Brain microvascular endothelial cell (primary cell): ENCODE measurements at regions not wholly inside any gene's neighbourhood (a gene's known extent, or its start where the extent isn't known, plus 50 kb on each side); places are given as distances from the start of the nearest gene placed in this dataset.

ENCODE experiments used
- DNase-seq: peaks from one replicate; pipeline ENCODE4 v3.0.0-alpha.2; 2020
- H3K27ac ChIP-seq: fragments of 250-450 bp; sonication (Bioruptor Pico); 2 replicates; pipeline ENCODE4 v1.5.1; 2020; ENCODE audit warnings: mild to moderate bottlenecking, moderate library complexity
- H3K27me3 ChIP-seq: fragments of 250-450 bp; sonication (Bioruptor Pico); replicated peaks from 2 replicates; pipeline ENCODE4 v1.5.1; 2020; ENCODE audit warnings: mild to moderate bottlenecking
- H3K36me3 ChIP-seq: fragments of 250-450 bp; sonication (Bioruptor Pico); replicated peaks from 2 replicates; pipeline ENCODE4 v1.5.1; 2020; ENCODE audit warnings: mild to moderate bottlenecking
- H3K4me3 ChIP-seq: 2 replicates; pipeline ENCODE4 v1.5.1; 2011; ENCODE audit warnings: low read depth, mild to moderate bottlenecking, control low read depth, low read length, moderate library complexity
- in situ Hi-C: cut with HindIII; loops from 2 replicates; pipeline ENCODE4 v1.10.0; 2017; ENCODE audit warnings: low sequenced_read_pairs, low pct_ligation_motif_present
- TF ChIP-seq, protein P1 (sequence below): IDR thresholded peaks from 2 replicates; pipeline ENCODE4 v1.5.1; 2011; ENCODE audit warnings: low read depth, mild to moderate bottlenecking, moderate library complexity, low read length, control low read depth, inconsistent platforms; ENCODE audit errors: missing control alignments

DNA sequence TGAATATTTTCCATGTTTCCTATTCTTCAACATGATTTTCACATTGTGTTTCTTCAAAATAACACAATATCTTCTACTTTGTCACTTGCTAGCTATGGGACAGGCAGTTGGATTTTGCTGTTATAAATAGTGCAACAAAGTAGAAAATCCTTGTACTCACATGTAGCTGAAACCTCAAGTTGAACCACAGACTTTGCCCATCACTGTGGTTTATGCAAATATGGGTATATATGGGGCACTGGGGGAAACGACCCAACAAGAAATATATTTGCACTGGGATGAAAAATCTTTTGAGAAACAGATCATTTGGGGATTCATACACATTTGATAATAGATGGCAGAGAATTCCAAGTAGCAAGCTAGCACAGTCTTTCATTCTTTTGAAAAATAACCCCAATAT is 486.3 kb upstream of the MAP2 start:
- no peaks in the 10 kb centered on the region for H3K27me3 ChIP-seq
- H3K4me3 ChIP-seq: no peak overlapping the region
- TF ChIP-seq, protein P1, sequence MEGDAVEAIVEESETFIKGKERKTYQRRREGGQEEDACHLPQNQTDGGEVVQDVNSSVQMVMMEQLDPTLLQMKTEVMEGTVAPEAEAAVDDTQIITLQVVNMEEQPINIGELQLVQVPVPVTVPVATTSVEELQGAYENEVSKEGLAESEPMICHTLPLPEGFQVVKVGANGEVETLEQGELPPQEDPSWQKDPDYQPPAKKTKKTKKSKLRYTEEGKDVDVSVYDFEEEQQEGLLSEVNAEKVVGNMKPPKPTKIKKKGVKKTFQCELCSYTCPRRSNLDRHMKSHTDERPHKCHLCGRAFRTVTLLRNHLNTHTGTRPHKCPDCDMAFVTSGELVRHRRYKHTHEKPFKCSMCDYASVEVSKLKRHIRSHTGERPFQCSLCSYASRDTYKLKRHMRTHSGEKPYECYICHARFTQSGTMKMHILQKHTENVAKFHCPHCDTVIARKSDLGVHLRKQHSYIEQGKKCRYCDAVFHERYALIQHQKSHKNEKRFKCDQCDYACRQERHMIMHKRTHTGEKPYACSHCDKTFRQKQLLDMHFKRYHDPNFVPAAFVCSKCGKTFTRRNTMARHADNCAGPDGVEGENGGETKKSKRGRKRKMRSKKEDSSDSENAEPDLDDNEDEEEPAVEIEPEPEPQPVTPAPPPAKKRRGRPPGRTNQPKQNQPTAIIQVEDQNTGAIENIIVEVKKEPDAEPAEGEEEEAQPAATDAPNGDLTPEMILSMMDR: no peak
- in situ Hi-C loops: no loop called here
- DNase-seq: no peak
- no peak overlapping the region for H3K27ac ChIP-seq
- no peaks in the 10 kb centered on the region for H3K36me3 ChIP-seq

DNA sequence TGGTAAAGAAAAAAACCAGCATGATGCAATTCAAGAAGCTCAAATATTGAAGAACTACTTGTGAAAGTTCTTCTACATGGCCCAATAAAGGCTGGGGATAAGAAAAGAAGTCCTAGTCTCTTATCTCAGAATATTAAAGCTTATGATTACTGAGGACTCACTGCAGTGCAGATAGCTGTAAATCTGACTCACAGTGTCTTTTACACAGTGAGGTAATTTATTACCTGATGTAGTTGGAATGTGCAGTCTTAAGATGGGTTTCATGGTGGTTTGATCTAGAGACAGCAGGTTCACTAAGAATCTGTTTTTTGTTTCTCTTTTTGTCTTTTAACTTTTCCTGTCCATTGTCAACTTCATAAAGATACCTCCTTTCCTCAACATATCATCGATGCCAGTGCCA is 484.0 kb upstream of the MAP2 start:
- Histone ChIP-seq H3K27ac (no peak overlapping the region), H3K36me3 (no peaks in the 10 kb centered on the region), H3K27me3 (no peaks in the 10 kb centered on the region), H3K4me3 (no peak overlapping the region)
- TF ChIP-seq, protein P1: no peak
- no peak for DNase-seq
- in situ Hi-C loops: no loop called here

DNA sequence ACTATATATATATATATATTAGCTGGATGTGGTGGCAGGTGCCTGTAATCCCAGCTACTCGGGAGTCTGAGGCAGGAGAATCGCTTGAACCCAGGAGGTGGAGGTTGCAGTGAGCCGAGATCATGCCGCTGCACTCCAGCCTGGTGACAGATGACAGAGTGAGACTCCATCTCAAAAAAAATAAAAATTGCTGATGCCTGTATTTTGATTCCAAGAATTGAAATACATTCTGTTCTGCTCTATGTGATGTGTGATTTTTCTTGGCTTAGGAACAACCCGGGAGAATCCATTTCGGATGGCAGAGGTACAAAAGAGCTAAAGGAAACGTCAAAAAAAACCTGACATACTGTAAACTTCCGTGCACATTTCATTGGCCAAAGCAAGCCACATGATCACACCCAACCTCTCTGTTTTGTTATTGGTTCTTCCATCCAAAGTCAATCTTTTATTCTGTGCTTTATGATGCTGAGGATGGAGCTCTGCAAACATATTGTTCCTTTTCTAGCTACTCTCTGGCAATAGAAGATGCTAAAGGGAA is 478.1 kb upstream of the MAP2 start:
- H3K4me3 ChIP-seq: no peak overlapping the region
- TF ChIP-seq, protein P1: no peak
- no peak for DNase-seq
- no peaks in the 10 kb centered on the region for H3K36me3 ChIP-seq
- no peak overlapping the region for H3K27ac ChIP-seq
- H3K27me3 ChIP-seq: no peaks in the 10 kb centered on the region
- in situ Hi-C loops: no loop called here

DNA sequence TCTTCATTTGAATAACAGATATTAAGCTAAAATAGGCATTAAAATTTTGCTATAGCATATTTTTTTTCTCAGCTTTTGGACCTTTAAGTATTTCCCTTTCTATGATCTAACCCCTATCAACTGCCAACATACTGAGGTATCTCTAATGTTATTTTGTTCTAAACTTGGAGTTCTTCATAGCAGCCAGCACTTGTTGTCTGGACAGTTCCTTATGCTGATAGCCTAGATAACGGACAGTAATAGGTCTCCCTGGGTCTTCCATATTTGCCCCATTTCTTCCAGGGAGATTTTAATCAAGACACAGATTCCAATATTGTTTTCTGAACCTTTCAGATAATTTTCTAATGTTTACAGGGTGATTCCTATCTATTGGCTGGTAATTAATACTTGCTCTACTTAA is 475.8 kb upstream of the MAP2 start:
- H3K4me3 ChIP-seq: no peak overlapping the region
- in situ Hi-C loops: no loop called here
- DNase-seq: no peak
- TF ChIP-seq, protein P1: no peak
- H3K36me3 ChIP-seq: no peaks in the 10 kb centered on the region
- H3K27me3 ChIP-seq: no peaks in the 10 kb centered on the region
- no peak overlapping the region for H3K27ac ChIP-seq

DNA sequence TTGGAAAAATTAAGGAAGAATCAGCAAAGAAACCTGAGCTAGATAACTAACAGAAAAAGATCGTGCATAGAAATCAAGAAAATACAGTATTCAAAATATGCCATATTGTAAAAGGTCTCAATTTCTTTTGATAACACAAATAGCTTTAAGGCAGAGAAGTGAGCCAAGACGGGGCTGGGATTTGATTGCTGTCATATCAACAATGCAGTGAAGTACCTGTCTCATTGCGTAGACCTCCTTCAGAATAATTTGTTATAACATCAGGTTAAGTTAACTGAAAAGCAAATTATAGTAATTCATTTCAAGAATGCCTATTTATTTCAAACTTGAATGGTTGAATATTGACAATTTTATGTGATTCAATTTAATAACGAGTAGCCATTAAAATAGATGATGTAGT is 453.8 kb upstream of the MAP2 start:
- Histone ChIP-seq H3K4me3 (no peak overlapping the region), H3K27ac (no peak overlapping the region), H3K27me3 (no peaks in the 10 kb centered on the region), H3K36me3 (no peaks in the 10 kb centered on the region)
- in situ Hi-C loops: no loop called here
- TF ChIP-seq, protein P1: no peak
- DNase-seq: no peak

DNA sequence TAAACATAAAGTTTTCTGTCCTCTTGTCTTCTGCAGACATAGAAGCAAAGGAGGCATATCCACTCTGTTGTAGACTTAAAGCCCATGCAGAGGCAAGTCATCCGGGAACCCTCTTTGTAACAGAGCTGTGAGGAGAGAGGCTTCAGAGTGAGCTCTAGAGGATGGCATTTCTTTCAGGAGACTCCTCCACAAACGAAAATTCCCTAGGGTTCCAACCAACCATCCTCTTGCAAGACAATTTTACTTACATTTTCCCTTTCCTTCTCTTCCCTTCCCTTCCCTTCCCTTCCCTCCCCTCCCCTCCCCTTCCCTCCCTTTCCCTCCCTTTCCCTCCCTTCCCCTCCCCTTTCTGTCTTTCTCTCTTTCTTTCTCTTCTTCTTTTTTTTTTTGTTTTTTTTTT is 446.3 kb upstream of the MAP2 start:
- in situ Hi-C loops: no loop called here
- no peak overlapping the region for H3K4me3 ChIP-seq
- H3K27ac ChIP-seq: no peak overlapping the region
- no peaks in the 10 kb centered on the region for H3K36me3 ChIP-seq
- no peaks in the 10 kb centered on the region for H3K27me3 ChIP-seq
- DNase-seq: no peak
- TF ChIP-seq, protein P1: no peak
